Activated T-cell treated with anti-CD3 and anti-CD28 coated beads, Interleukin-2, amount 50 U/mL, for 4 hours (primary cell): ENCODE measurements at regions not wholly inside any gene's neighbourhood (a gene's known extent, or its start where the extent isn't known, plus 50 kb on each side); places are given as distances from the start of the nearest gene placed in this dataset.

Experiments
- ATAC-seq, 2 donors: fragments of 200-7000 bp; cut with Tn5 transposase; one replicate each; pipeline ENCODE4 v1.10.0; 2021
- DNase-seq: peaks from one replicate; pipeline ENCODE4 v3.0.0-alpha.2; 2020
- H3K27me3 Mint-ChIP-seq: one replicate; pipeline ENCODE4 v1.8.0; 2021; ENCODE audit warnings: low read depth, mixed read lengths
- H3K36me3 Mint-ChIP-seq: one replicate; pipeline ENCODE4 v1.8.0; 2022; ENCODE audit warnings: mixed read lengths; ENCODE audit not compliant: insufficient read depth
- H3K4me1 Mint-ChIP-seq: one replicate; pipeline ENCODE4 v1.8.0; 2021; ENCODE audit warnings: low read depth, mixed read lengths
- H3K4me3 Mint-ChIP-seq: one replicate; pipeline ENCODE4 v1.8.0; 2021; ENCODE audit warnings: mild to moderate bottlenecking, moderate library complexity, mixed read lengths
- H3K9me3 Mint-ChIP-seq: one replicate; pipeline ENCODE4 v1.8.0; 2021; ENCODE audit warnings: mixed read lengths

GRCh38 chr13:47281991-47282390, 385.1 kb upstream of the HTR2A start:
- Mint-ChIP-seq H3K4me3 (no peak overlapping the region), H3K9me3 (no peaks in the 10 kb centered on the region), H3K4me1 (no peaks in the 10 kb centered on the region), H3K27me3 (no peaks in the 10 kb centered on the region), H3K36me3 (no peaks in the 10 kb centered on the region)
- ATAC-seq, result no peak
- no peak for DNase-seq

DNA sequence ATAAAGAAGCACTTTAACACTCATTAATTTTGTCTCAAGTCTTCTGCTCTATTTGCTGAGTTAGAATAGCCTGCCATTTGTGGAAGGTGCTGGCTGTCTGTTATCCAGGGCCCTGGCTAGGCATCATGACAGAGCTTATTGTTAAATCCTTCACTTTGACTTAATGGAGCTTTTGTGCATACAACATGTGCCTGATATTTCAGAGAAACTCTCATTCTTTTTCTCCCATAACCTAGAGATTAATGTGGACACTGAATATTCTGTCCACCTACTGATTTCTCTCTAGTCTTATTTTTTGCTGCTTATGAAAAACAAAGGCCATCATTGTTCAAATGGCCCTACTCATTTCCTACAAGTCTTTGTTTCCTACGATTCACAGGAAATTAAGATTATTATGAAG, 383.1 kb upstream of the HTR2A start:
- H3K4me1 Mint-ChIP-seq, result no peaks in the 10 kb centered on the region
- DNase-seq (no peak), ATAC-seq (no peak)
- H3K36me3 Mint-ChIP-seq, result no peaks in the 10 kb centered on the region
- H3K4me3 Mint-ChIP-seq, result no peak overlapping the region
- H3K27me3 Mint-ChIP-seq, result no peaks in the 10 kb centered on the region
- H3K9me3 Mint-ChIP-seq, result no peaks in the 10 kb centered on the region

DNA sequence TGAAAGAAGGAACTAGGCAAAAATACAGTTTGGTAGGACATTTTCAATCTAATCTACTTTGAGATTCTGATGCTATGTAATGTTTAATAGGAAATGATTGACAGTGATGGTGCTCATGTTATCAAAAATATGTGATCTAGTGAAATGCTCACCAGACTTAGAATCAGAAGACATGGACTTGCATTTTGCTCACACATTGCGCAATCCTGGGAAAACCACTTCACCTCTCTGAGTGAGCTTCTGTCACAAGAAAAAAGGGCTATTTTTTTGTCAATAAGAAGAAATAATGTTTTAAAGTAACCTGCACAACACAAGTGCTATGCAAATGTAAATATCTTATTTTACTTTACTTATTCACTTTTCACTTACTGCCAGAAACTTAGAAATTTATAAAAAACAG, 380.9 kb upstream of the HTR2A start:
- Mint-ChIP-seq H3K36me3 (no peaks in the 10 kb centered on the region), H3K9me3 (no peaks in the 10 kb centered on the region), H3K4me1 (no peaks in the 10 kb centered on the region), H3K27me3 (no peaks in the 10 kb centered on the region), H3K4me3 (no peak overlapping the region)
- ATAC-seq (no peak), DNase-seq (no peak)

DNA sequence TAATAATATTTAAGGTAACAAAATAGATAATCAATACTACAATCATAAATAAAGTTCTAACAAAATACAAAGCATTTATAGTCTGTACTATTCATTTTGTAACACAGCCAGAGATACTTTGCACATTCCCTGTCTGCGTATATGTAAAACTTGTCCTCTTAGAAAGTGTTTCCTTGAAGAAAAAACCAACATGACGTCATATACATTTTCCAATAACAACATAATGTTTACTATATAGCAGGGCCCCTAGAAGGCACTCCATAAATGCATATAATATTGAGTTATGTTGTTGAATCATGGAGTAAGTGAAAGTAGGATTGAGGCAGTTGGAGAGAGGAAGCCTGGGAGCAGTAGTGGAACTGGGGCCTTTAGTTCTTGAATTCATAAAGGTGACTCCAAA, 371.4 kb upstream of the HTR2A start:
- H3K4me1 Mint-ChIP-seq, result no peaks in the 10 kb centered on the region
- H3K4me3 Mint-ChIP-seq, result no peak overlapping the region
- no peaks in the 10 kb centered on the region for H3K36me3 Mint-ChIP-seq
- no peaks in the 10 kb centered on the region for H3K27me3 Mint-ChIP-seq
- H3K9me3 Mint-ChIP-seq, result no peaks in the 10 kb centered on the region
- DNase-seq (no peak), ATAC-seq (no peak)

- no peaks in the 10 kb centered on the region for H3K27me3 Mint-ChIP-seq
- no peaks in the 10 kb centered on the region for H3K4me1 Mint-ChIP-seq
- H3K36me3 Mint-ChIP-seq, result no peaks in the 10 kb centered on the region
- H3K4me3 Mint-ChIP-seq, result no peak overlapping the region
- H3K9me3 Mint-ChIP-seq, result no peaks in the 10 kb centered on the region
- DNase-seq (no peak), ATAC-seq (no peak)
Measured at GRCh38 chr13:47258384-47258783, 361.5 kb upstream of the HTR2A start.

GRCh38 chr13:47256618-47257017, 359.8 kb upstream of the HTR2A start:
- no peak for DNase-seq
- no peaks in the 10 kb centered on the region for H3K9me3 Mint-ChIP-seq
- H3K4me3 Mint-ChIP-seq, result no peak overlapping the region

DNA sequence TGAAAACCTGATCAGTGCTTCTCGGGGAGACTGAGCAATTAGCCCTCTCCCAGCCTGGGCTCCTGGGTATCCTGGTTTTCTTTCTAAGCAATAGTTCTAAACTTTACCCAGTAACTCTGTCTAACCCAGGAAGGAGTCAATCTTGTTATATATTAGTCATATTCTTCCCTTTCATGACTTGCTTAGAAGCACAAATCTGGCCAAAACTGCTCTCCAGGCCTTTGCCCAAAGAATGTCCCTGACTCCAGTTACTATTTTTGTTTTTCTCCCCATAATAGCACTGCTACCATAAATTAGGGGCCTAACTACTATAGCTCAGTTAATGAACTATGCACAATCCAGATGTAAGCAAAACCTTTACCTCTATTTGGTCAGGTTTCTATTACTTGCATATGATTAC, 355.8 kb upstream of the HTR2A start:
- DNase-seq, result no peak
- ATAC-seq, result no peak
- H3K27me3 Mint-ChIP-seq, result no peaks in the 10 kb centered on the region
- no peaks in the 10 kb centered on the region for H3K36me3 Mint-ChIP-seq
- H3K4me3 Mint-ChIP-seq, result no peak overlapping the region
- H3K4me1 Mint-ChIP-seq, result no peaks in the 10 kb centered on the region
- H3K9me3 Mint-ChIP-seq, result no peaks in the 10 kb centered on the region

More at GRCh38 chr13:47256618-47257017, 359.8 kb upstream of the HTR2A start:
- no peaks in the 10 kb centered on the region for H3K4me1 Mint-ChIP-seq
- H3K27me3 Mint-ChIP-seq, result no peaks in the 10 kb centered on the region
- no peaks in the 10 kb centered on the region for H3K36me3 Mint-ChIP-seq
- no peak for ATAC-seq

GRCh38 chr13:47251771-47252170, 354.9 kb upstream of the HTR2A start:
- Mint-ChIP-seq H3K4me3 (no peak overlapping the region), H3K36me3 (no peaks in the 10 kb centered on the region), H3K4me1 (no peaks in the 10 kb centered on the region), H3K27me3 (no peaks in the 10 kb centered on the region), H3K9me3 (no peaks in the 10 kb centered on the region)
- ATAC-seq (no peak), DNase-seq (no peak)

- DNase-seq (no peak), ATAC-seq (no peak)
- Mint-ChIP-seq H3K27me3 (no peaks in the 10 kb centered on the region), H3K4me3 (no peak overlapping the region), H3K36me3 (no peaks in the 10 kb centered on the region), H3K9me3 (no peaks in the 10 kb centered on the region), H3K4me1 (no peaks in the 10 kb centered on the region)
Measured at GRCh38 chr13:47250146-47250545, 353.3 kb upstream of the HTR2A start.

DNA sequence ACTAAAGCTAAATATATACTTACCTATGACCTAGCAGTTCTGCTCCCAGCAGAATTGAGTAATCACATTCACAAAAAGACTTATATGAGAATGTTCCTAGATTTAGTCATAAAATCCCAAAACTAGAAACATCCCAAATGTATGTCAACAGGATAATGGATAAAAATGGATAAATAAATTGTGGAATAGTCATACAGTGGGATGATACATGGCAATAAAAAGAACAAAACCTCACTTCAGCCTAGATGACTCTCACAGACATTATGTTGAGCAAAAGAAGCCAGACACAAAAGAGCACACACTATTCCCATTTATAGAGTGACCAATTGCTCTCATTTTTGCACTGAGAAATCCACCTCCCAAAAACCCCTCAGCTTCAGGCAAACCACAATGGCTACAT, 352.4 kb upstream of the HTR2A start:
- H3K4me1 Mint-ChIP-seq, result no peaks in the 10 kb centered on the region
- H3K27me3 Mint-ChIP-seq, result no peaks in the 10 kb centered on the region
- H3K4me3 Mint-ChIP-seq, result no peak overlapping the region
- ATAC-seq (no peak), DNase-seq (no peak)
- no peaks in the 10 kb centered on the region for H3K36me3 Mint-ChIP-seq
- no peaks in the 10 kb centered on the region for H3K9me3 Mint-ChIP-seq

DNA sequence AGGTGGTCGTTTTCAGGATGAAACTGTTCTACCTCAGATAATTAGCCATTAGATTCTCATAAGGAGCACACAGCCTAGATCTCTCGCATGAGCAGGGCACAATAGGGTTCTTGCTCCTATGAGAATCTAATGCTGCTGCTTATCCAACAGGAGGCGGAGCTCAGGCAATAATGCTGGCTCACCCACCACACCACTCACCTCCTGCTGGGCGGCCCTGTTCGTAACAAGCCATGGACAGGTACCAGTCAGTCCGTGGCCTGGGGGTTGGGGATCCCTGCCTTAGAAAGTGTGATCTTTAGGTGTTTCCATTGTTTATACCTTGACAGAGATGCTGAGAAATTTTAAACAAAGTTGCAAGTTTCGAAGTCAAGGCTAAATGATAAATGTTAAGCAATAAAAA, 344.6 kb upstream of the HTR2A start:
- H3K4me1 Mint-ChIP-seq, result no peaks in the 10 kb centered on the region
- DNase-seq, result no peak
- no peaks in the 10 kb centered on the region for H3K36me3 Mint-ChIP-seq
- H3K27me3 Mint-ChIP-seq, result no peaks in the 10 kb centered on the region
- ATAC-seq, result no peak
- H3K9me3 Mint-ChIP-seq, result no peaks in the 10 kb centered on the region
- H3K4me3 Mint-ChIP-seq, result no peak overlapping the region

DNA sequence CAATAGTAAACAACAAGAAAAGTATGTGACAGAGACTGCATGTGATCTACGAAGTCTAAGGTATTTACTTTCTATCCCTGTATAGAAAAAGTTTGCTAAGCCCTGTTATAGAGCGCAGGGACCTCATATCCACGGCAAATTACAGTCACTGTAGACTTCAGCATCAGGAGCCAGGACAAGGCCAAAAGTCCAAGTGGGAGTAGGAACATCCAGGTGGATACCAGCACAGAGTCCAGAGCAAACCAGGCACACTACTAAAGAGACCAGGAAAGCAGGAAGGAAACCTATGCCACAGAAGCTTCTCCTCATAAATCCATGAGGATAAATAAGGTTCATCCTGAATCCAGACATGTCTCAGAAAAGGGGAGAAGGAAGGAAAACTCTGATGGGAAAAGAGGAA, 342.2 kb upstream of the HTR2A start:
- Mint-ChIP-seq H3K36me3 (no peaks in the 10 kb centered on the region), H3K4me1 (no peaks in the 10 kb centered on the region), H3K9me3 (no peaks in the 10 kb centered on the region), H3K27me3 (no peaks in the 10 kb centered on the region), H3K4me3 (no peak overlapping the region)
- DNase-seq (no peak), ATAC-seq (no peak)

GRCh38 chr13:47237571-47237970, 340.7 kb upstream of the HTR2A start:
- no peak for ATAC-seq
- Mint-ChIP-seq H3K9me3 (no peaks in the 10 kb centered on the region), H3K36me3 (no peaks in the 10 kb centered on the region), H3K27me3 (no peaks in the 10 kb centered on the region), H3K4me1 (no peaks in the 10 kb centered on the region), H3K4me3 (no peak overlapping the region)
- no peak for DNase-seq

DNA sequence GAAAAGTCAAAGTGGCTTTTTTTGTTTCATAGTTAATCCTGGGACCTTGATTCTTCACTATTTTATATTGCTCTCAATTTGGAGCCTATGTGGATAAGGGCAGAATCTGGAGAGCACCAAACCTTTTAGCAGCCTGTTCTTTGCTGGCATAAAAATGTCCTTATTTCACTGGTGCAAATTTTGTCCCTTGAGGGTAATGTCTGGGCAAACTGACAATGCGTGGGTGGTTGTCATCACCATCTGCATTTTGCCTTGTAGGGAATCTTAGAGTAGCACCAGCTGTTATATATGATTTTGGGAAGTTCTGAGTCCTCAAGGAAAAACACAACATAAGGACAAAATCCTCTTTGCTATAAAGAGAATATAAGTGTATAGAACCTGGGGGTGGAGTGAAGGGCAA, 336.9 kb upstream of the HTR2A start:
- DNase-seq, result no peak
- Mint-ChIP-seq H3K4me3 (no peak overlapping the region), H3K36me3 (no peaks in the 10 kb centered on the region), H3K9me3 (peaks cover 17% of the 10 kb centered on the region), H3K27me3 (no peaks in the 10 kb centered on the region), H3K4me1 (no peaks in the 10 kb centered on the region)
- no peak for ATAC-seq

DNA sequence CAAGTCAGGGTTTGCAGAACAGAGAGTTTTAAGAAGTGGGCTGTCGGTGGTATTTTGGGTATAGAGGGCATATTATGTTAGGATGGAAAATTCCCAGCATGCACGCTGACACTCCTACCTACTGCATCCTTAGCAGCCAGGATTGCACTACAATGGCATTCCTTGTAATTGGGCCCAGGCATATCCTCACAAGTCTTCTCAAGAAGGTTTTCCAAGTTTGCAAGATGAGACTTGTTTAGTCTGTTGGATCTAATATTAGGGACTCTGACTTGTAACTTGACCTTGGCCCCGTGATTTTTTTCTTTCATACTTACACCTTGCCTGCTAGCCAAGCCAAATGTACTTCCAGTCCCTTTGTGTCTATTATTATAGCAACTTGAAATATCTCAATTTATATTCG, 335.7 kb upstream of the HTR2A start:
- Mint-ChIP-seq H3K27me3 (no peaks in the 10 kb centered on the region), H3K4me1 (no peaks in the 10 kb centered on the region)

DNA sequence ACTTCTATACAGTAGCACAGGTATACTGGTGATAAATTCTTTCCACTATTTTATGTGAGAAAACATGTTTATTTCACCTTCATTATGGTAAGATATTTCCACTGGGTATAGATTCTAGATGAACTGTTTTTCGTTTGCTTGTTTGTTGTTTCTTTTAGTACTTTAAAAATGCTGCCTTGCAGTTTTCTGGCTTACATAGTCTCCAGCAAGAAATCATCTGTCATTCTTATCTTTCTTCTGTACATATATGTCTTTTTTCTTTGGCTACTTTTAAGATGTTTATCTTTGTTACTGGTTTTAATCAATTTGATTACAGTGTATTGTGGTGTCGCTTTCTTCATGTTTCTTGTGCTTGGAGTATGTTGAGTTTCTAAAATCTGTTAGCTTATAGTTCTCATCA, 333.3 kb upstream of the HTR2A start:
- Mint-ChIP-seq H3K36me3 (no peaks in the 10 kb centered on the region), H3K4me1 (no peaks in the 10 kb centered on the region), H3K27me3 (no peaks in the 10 kb centered on the region), H3K4me3 (no peak overlapping the region), H3K9me3 (peaks cover 21% of the 10 kb centered on the region)
- no peak for DNase-seq
- ATAC-seq, result no peak

More for the DNA sequence above, 335.7 kb upstream of the HTR2A start:
- ATAC-seq (no peak), DNase-seq (no peak)
- Mint-ChIP-seq H3K9me3 (peaks cover 17% of the 10 kb centered on the region), H3K4me3 (no peak overlapping the region), H3K36me3 (no peaks in the 10 kb centered on the region)
